GM12892 (cell line): ENCODE measurements at regions not wholly inside any gene's neighbourhood (a gene's known extent, or its start where the extent isn't known, plus 50 kb on each side); places are given as distances from the start of the nearest gene placed in this dataset.

Source experiments
- POLR2A ChIP-seq: IDR thresholded peaks from 2 replicates; pipeline ENCODE4 v1.6.1; 2011; ENCODE audit warnings: low read depth, low read length, control low read depth
- POLR2AphosphoS5 ChIP-seq: IDR thresholded peaks from 2 replicates; pipeline ENCODE4 v1.6.1; 2011; ENCODE audit warnings: low read depth, low read length, control low read depth
- TAF1 ChIP-seq: IDR thresholded peaks from 2 replicates; pipeline ENCODE4 v1.6.1; 2011; ENCODE audit warnings: low read depth, mild to moderate bottlenecking, control low read depth, low read length, borderline replicate concordance

GRCh38 chr1:218666263-218666662 is 321.1 kb downstream of the TGFB2 start:
- no peak for TF ChIP-seq TAF1
- TF ChIP-seq POLR2AphosphoS5 = no peak
- no peak for TF ChIP-seq POLR2A
